ENCODE measurements at regions not wholly inside any gene's neighbourhood (a gene's known extent, or its start where the extent isn't known, plus 50 kb on each side); places are given as distances from the start of the nearest gene placed in this dataset.

DNA sequence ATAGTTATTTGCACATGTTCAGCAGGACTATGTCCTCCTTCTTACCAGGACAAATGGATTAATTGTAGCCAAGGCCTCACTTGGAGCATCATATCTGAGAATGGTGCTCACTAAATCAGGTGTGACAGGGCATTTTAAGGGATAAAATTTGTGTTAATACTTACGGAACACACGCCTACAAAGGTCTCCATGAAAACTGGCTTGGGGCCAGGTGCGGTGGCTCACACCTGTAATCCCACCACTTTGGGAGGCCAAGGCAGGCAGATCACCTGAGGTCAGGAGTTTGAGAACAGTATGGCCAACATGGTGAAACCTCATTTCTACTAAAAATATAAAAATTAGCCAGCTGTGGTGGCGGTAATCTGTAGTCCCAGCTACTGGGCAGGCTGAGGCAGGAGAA lies 75.1 kb upstream of the CAPZB start:
- intact Hi-C loops (cut with micrococcal nuclease; ENCODE audit: unreplicated experiment) (no loop called here), in situ Hi-C loops (cut with MboI) (no loop called here)
- no peaks in the 10 kb centered on the region; a peak in 1 of 4 replicates for H3K27me3 ChIP-seq (replicated peaks in 1 of 2; ENCODE audit: control insufficient read depth in 2 of 2, insufficient read depth in 2 of 2, low read length in 1 of 2)
- H3K36me3 ChIP-seq (ENCODE audit: control insufficient read depth in 2 of 2, insufficient read depth in 2 of 2, low read length in 1 of 2), result no peaks in the 10 kb centered on the region
- no peak overlapping the region for H3K9ac ChIP-seq (ENCODE audit: control insufficient read depth, insufficient read depth, low read length)
- no peaks in the 10 kb centered on the region for H3K9me3 ChIP-seq (replicated peaks; ENCODE audit: control insufficient read depth, insufficient read depth, low read length)
- ChIA-PET SMC1A (ENCODE audit: uncharacterized antibody, unreplicated experiment) (no interaction called here), POLR2A (no interaction called here), RAD21 (ENCODE audit: unreplicated experiment) (no interaction called here), CTCF (no interaction called here)
- H2AFZ ChIP-seq (ENCODE audit: control insufficient read depth, low read depth, low read length), result no peak overlapping the region
- ATAC-seq, result no peak
- no TSS peak for BruUV-seq (replicated peaks)
- no peak for FAIRE-seq
- H3K27ac ChIP-seq (ENCODE audit: control insufficient read depth, insufficient read depth), result no peak overlapping the region
- H3K79me2 ChIP-seq (ENCODE audit: control insufficient read depth, insufficient read depth, low read length), result no peaks in the 10 kb centered on the region
- 92% methylated on average over 4 of the region's 4 CpGs for WGBS (ENCODE audit: insufficient coverage, insufficient replicate concordance, low lambda C conversion rate, missing lambda C conversion rate)
- TF ChIP-seq SREBF1 (IDR thresholded peaks at IDR 0.05; ENCODE audit: low read length) (no peak), RUNX3 (IDR thresholded peaks at IDR 0.05; ENCODE audit: low read length) (no peak)
- TF ChIP-seq, protein P1, sequence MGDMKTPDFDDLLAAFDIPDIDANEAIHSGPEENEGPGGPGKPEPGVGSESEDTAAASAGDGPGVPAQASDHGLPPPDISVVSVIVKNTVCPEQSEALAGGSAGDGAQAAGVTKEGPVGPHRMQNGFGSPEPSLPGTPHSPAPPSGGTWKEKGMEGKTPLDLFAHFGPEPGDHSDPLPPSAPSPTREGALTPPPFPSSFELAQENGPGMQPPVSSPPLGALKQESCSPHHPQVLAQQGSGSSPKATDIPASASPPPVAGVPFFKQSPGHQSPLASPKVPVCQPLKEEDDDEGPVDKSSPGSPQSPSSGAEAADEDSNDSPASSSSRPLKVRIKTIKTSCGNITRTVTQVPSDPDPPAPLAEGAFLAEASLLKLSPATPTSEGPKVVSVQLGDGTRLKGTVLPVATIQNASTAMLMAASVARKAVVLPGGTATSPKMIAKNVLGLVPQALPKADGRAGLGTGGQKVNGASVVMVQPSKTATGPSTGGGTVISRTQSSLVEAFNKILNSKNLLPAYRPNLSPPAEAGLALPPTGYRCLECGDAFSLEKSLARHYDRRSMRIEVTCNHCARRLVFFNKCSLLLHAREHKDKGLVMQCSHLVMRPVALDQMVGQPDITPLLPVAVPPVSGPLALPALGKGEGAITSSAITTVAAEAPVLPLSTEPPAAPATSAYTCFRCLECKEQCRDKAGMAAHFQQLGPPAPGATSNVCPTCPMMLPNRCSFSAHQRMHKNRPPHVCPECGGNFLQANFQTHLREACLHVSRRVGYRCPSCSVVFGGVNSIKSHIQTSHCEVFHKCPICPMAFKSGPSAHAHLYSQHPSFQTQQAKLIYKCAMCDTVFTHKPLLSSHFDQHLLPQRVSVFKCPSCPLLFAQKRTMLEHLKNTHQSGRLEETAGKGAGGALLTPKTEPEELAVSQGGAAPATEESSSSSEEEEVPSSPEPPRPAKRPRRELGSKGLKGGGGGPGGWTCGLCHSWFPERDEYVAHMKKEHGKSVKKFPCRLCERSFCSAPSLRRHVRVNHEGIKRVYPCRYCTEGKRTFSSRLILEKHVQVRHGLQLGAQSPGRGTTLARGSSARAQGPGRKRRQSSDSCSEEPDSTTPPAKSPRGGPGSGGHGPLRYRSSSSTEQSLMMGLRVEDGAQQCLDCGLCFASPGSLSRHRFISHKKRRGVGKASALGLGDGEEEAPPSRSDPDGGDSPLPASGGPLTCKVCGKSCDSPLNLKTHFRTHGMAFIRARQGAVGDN (IDR thresholded peaks at IDR 0.05), result no peak
- TF ChIP-seq, protein P2, sequence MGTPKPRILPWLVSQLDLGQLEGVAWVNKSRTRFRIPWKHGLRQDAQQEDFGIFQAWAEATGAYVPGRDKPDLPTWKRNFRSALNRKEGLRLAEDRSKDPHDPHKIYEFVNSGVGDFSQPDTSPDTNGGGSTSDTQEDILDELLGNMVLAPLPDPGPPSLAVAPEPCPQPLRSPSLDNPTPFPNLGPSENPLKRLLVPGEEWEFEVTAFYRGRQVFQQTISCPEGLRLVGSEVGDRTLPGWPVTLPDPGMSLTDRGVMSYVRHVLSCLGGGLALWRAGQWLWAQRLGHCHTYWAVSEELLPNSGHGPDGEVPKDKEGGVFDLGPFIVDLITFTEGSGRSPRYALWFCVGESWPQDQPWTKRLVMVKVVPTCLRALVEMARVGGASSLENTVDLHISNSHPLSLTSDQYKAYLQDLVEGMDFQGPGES (IDR thresholded peaks at IDR 0.05), result no peak
- H4K20me1 ChIP-seq (ENCODE audit: control insufficient read depth, insufficient read depth), result no peaks in the 10 kb centered on the region
- no peak overlapping the region for H3K4me2 ChIP-seq (ENCODE audit: control insufficient read depth, insufficient read depth)
- no peak overlapping the region for H3K4me3 ChIP-seq
- H3K4me1 ChIP-seq (ENCODE audit: control insufficient read depth, insufficient read depth, low read length), result no peaks in the 10 kb centered on the region
- no peak for DNase-seq (ENCODE audit: low read depth, low spot score)

Data from GM12878 (cell line).